HCT116 (cell line): ENCODE measurements at regions not wholly inside any gene's neighbourhood (a gene's known extent, or its start where the extent isn't known, plus 50 kb on each side); places are given as distances from the start of the nearest gene placed in this dataset.

Experiments
- ATAC-seq: fragments of 200-7000 bp; cut with Tn5 transposase; 2 replicates; pipeline ENCODE4 v1.9.1; 2020; ENCODE audit warnings: mild to moderate bottlenecking, moderate library complexity
- BruUV-seq: library from RNA; stranded (reverse); fragments of 400-500 nt; replicated peaks from 2 replicates; lab custom pipeline; 2021; lab: Mats Ljungman, UMichigan
- CTCF ChIA-PET: fragments of 300-600 bp; sonication (Branson Sonifier 250); formaldehyde crosslinking; loops from one replicate; lab custom pipeline; 2021; ENCODE audit warnings: antibody characterized with exemption; lab: Charles Lee
- POLR2A ChIA-PET: fragments of 300-600, 350-600 bp; sonication (Branson Sonifier 250); formaldehyde crosslinking; loops from one replicate; lab custom pipeline; 2021; ENCODE audit warnings: antibody characterized with exemption; lab: Charles Lee
- RAD21 ChIA-PET, 2 experiments: fragments of 300-600 bp; sonication (Branson Sonifier 250); formaldehyde crosslinking; loops; one replicate each; lab custom pipeline; 2023; ENCODE audit warnings: low total read pairs in 2 of 2; ENCODE audit not compliant: uncharacterized antibody in 2 of 2, unreplicated experiment in 2 of 2, low non-redundant PET in 1 of 2; lab: Charles Lee
- DNase-seq: peaks from one replicate; pipeline ENCODE4 v3.0.0-alpha.2; 2010; ENCODE audit warnings: low read depth, low spot score
- H2AFZ ChIP-seq: fragments of 200-600 bp; shearing (Covaris generic), sonication (generic); 2 replicates; pipeline ENCODE4 v1.6.1; 2017; ENCODE audit warnings: low read depth, mixed run types, mixed read lengths, antibody characterized with exemption, low read length; ENCODE audit not compliant: poor library complexity, severe bottlenecking
- H3K27ac ChIP-seq: 2 replicates; pipeline ENCODE4 v1.5.1; 2012; ENCODE audit warnings: low read depth, low read length
- H3K27me3 ChIP-seq: fragments of 200-600 bp; sonication (generic); 2 replicates; pipeline ENCODE4 v1.6.1; 2016; ENCODE audit warnings: mixed run types, low read length, mixed read lengths; ENCODE audit not compliant: insufficient read depth
- H3K36me3 ChIP-seq, 2 experiments: fragments of 200-500 bp in 1 of 2; fragments of 200-600 bp in 1 of 2; sonication (Bioruptor generic) in 1 of 2; sonication (generic) in 1 of 2; 2 replicates each; pipeline versions ENCODE4 v1.5.1 to v1.6.1; 2014 to 2016; ENCODE audit warnings: low read length in 2 of 2, inconsistent platforms in 1 of 2, mixed read lengths in 1 of 2, mixed run types in 1 of 2; ENCODE audit not compliant: insufficient read depth in 2 of 2, control insufficient read depth in 1 of 2
- H3K4me1 ChIP-seq, 2 experiments: fragments of 200-600 bp in 1 of 2; sonication (generic) in 1 of 2; 2 replicates each; pipeline versions ENCODE4 v1.5.1 to v1.6.1; 2012 to 2017; ENCODE audit warnings: low read length in 2 of 2, inconsistent platforms in 1 of 2, mild to moderate bottlenecking in 1 of 2, mixed read lengths in 1 of 2, mixed run types in 1 of 2, moderate library complexity in 1 of 2; ENCODE audit not compliant: insufficient read depth in 2 of 2, control insufficient read depth in 1 of 2
- H3K4me2 ChIP-seq: fragments of 200-600 bp; sonication (generic); 2 replicates; pipeline ENCODE4 v1.6.1; 2017; ENCODE audit warnings: mixed run types, low read length, mixed read lengths
- H3K4me3 ChIP-seq, 2 experiments: fragments of 200-600 bp in 1 of 2; sonication (generic) in 1 of 2; replicated peaks in 1 of 2; 2 replicates each; pipeline ENCODE4 v1.5.1; 2011 to 2016; ENCODE audit warnings: low read length in 2 of 2, control low read depth in 1 of 2, low read depth in 1 of 2, mild to moderate bottlenecking in 1 of 2, mixed read lengths in 1 of 2, mixed run types in 1 of 2
- H3K79me2 ChIP-seq: fragments of 200-600 bp; sonication (generic); 2 replicates; pipeline ENCODE4 v1.6.1; 2017; ENCODE audit warnings: mild to moderate bottlenecking, mixed run types, low read length, moderate library complexity, mixed read lengths; ENCODE audit not compliant: insufficient read depth
- H3K9ac ChIP-seq: fragments of 200-600 bp; sonication (generic); 2 replicates; pipeline ENCODE4 v1.6.1; 2016; ENCODE audit warnings: low read length, mixed read lengths
- H3K9me2 ChIP-seq: fragments of 200-600 bp; sonication (generic), shearing (Covaris generic); 2 replicates; pipeline ENCODE4 v1.6.1; 2017; ENCODE audit warnings: mixed run types, mild to moderate bottlenecking, moderate library complexity; ENCODE audit not compliant: insufficient read depth
- H3K9me3 ChIP-seq, 2 experiments: fragments of 200-500 bp in 1 of 2; fragments of 200-600 bp in 1 of 2; sonication (Bioruptor generic) in 1 of 2; sonication (generic) in 1 of 2; 2 replicates each; pipeline ENCODE4 v1.6.1; 2014 to 2017; ENCODE audit warnings: low read length in 2 of 2, mixed read lengths in 2 of 2, inconsistent platforms in 1 of 2, low read depth in 1 of 2, mild to moderate bottlenecking in 1 of 2, mixed run types in 1 of 2, moderate library complexity in 1 of 2; ENCODE audit not compliant: control insufficient read depth in 1 of 2, insufficient read depth in 1 of 2
- H4K20me1 ChIP-seq: fragments of 200-600 bp; sonication (generic), shearing (Covaris generic); 2 replicates; pipeline ENCODE4 v1.6.1; 2017; ENCODE audit warnings: mixed run types, mild to moderate bottlenecking, moderate library complexity; ENCODE audit not compliant: insufficient read depth
- ATF3 ChIP-seq: IDR thresholded peaks from 2 replicates; pipeline ENCODE4 v1.6.1; 2012
- EGR1 ChIP-seq: IDR thresholded peaks from 2 replicates; pipeline ENCODE4 v1.6.1; 2012; ENCODE audit warnings: low read depth
- ELF1 ChIP-seq: IDR thresholded peaks from 2 replicates; pipeline ENCODE4 v1.6.1; 2012; ENCODE audit warnings: low read depth, borderline replicate concordance
- EZH2 ChIP-seq: fragments of 200-600 bp; sonication (generic); IDR thresholded peaks from 2 replicates; pipeline ENCODE4 v1.6.1; 2017; ENCODE audit warnings: antibody characterized with exemption, mixed run types
- FOSL1 ChIP-seq: IDR thresholded peaks from 2 replicates; pipeline ENCODE4 v1.6.1; 2012; ENCODE audit warnings: low read depth
- MAX ChIP-seq: IDR thresholded peaks from 2 replicates; pipeline ENCODE4 v1.6.1; 2012
- POLR2A ChIP-seq: IDR thresholded peaks from 2 replicates; pipeline ENCODE4 v1.7.0; 2011; ENCODE audit warnings: borderline replicate concordance; ENCODE audit not compliant: insufficient read depth, insufficient read length; ENCODE audit errors: extremely low read depth
- POLR2AphosphoS5 ChIP-seq: IDR thresholded peaks from 2 replicates; pipeline ENCODE4 v1.6.1; 2011; ENCODE audit warnings: mild to moderate bottlenecking, low read depth, low read length, moderate library complexity
- SIN3A ChIP-seq: IDR thresholded peaks from 2 replicates; pipeline ENCODE4 v1.6.1; 2012; ENCODE audit warnings: low read depth
- YY1 ChIP-seq: IDR thresholded peaks from 2 replicates; pipeline ENCODE4 v1.6.1; 2011; ENCODE audit warnings: low read length, low read depth, moderate library complexity, mild to moderate bottlenecking; ENCODE audit not compliant: insufficient replicate concordance; ENCODE audit errors: extremely low read depth
- ZFX ChIP-seq: fragments of 450-650 bp; IDR thresholded peaks from 2 replicates; pipeline ENCODE4 v1.6.1; 2017
- ZNF274 ChIP-seq: fragments of 200-500 bp; sonication (Bioruptor generic); IDR thresholded peaks from 2 replicates; pipeline ENCODE4 v1.6.1; 2014; ENCODE audit warnings: mild to moderate bottlenecking, low read depth, low read length, inconsistent platforms
- intact Hi-C: fragments of 100-400 bp; cut with micrococcal nuclease; formaldehyde crosslinking; loops from 2 replicates; pipeline ENCODE4 v1.10.0; 2022

DNA sequence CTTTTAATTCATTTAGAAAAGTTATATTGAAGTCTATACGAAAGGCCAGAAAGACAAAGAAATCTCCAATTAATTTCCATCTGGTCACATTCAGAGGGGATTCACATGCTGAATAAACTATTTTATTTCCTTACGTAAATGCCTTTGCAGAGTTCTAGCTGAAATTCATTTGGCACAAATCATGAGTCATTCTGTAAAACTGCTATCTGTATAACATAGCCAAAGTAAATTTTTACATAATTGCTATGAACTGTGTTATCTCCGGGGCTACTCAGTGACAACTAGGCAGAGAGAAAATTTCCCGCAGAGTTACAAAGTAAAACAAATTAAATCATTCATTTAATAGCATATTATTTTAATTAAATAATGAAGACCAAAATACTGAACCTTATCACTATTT is 463.2 kb upstream of the ADAMTS16 start:
- H2AFZ ChIP-seq = no peak overlapping the region
- H3K4me3 ChIP-seq = no peak overlapping the region
- H3K9me2 ChIP-seq = no peaks in the 10 kb centered on the region
- intact Hi-C loops = no loop called here
- POLR2A ChIA-PET = no interaction called here
- TF ChIP-seq EGR1 (no peak), POLR2AphosphoS5 (no peak), SIN3A (no peak), FOSL1 (no peak), ELF1 (no peak), YY1 (no peak), EZH2 (no peak), ZFX (no peak), MAX (no peak), ATF3 (no peak), POLR2A (no peak)
- H4K20me1 ChIP-seq = no peaks in the 10 kb centered on the region
- H3K4me2 ChIP-seq = no peak overlapping the region
- no peak overlapping the region for H3K9ac ChIP-seq
- H3K9me3 ChIP-seq = peaks cover 18 to 19% of the 10 kb centered on the region in 2 experiments; a peak in 3 of 4 replicates
- H3K4me1 ChIP-seq = no peaks in the 10 kb centered on the region
- CTCF ChIA-PET = no interaction called here
- BruUV-seq = no TSS peak
- H3K27me3 ChIP-seq = no peaks in the 10 kb centered on the region
- RAD21 ChIA-PET = no interaction called here
- H3K79me2 ChIP-seq = no peaks in the 10 kb centered on the region
- no peak overlapping the region for H3K27ac ChIP-seq
- DNase-seq (no peak), ATAC-seq (no peak)
- H3K36me3 ChIP-seq = no peaks in the 10 kb centered on the region

DNA sequence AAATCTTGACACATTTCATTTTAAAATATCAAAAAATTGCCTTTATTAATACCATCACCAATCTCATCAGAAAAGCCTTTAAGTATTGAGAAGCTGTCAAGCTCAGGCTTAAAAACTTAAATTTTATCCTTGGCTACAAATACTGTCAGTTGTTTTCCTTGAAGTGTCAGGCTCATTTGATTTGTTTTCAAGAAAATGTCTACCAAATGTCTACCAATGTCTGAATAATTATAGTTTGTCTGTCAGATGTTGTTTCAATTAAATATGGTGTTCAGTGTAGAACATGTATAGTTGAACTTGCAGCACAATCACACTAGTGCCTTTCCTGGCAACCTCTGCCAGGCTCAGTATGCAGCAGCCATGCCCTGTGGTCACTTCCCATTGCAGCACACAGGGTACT is 455.2 kb upstream of the ADAMTS16 start:
- no peaks in the 10 kb centered on the region for H3K9me2 ChIP-seq
- ChIA-PET POLR2A (no interaction called here), RAD21 (no interaction called here), CTCF (no interaction called here)
- no peaks in the 10 kb centered on the region for H3K36me3 ChIP-seq
- H3K9ac ChIP-seq = no peak overlapping the region
- no peak overlapping the region for H2AFZ ChIP-seq
- no peaks in the 10 kb centered on the region for H4K20me1 ChIP-seq
- H3K9me3 ChIP-seq = peaks cover 8 to 31% of the 10 kb centered on the region in 2 experiments; a peak in 3 of 4 replicates
- no peak overlapping the region for H3K27ac ChIP-seq
- no peaks in the 10 kb centered on the region for H3K27me3 ChIP-seq
- no peak overlapping the region for H3K4me2 ChIP-seq
- H3K4me1 ChIP-seq = no peaks in the 10 kb centered on the region
- ATAC-seq (no peak), DNase-seq (no peak)
- BruUV-seq = no TSS peak
- no peak for TF ChIP-seq ZNF274
- intact Hi-C loops = no loop called here
- H3K4me3 ChIP-seq = no peak overlapping the region
- no peaks in the 10 kb centered on the region for H3K79me2 ChIP-seq
